SK-MEL-5 (cell line): ENCODE measurements at regions not wholly inside any gene's neighbourhood (a gene's known extent, or its start where the extent isn't known, plus 50 kb on each side); places are given as distances from the start of the nearest gene placed in this dataset.
A peak's percentile ranks its signal among the peaks of the same experiment; 100 is the strongest.

Experiments
- DNase-seq: peaks from one replicate; pipeline ENCODE4 v3.0.0-alpha.2; 2016; ENCODE audit warnings: low read depth, low spot score
- in situ Hi-C: cut with HindIII; loops from 2 replicates; pipeline ENCODE4 v1.10.0; 2016; ENCODE audit warnings: low sequenced_read_pairs, high pct_unique_total_duplicates, low pct_unique_long_range_greater_than_20kb

GRCh38 chr2:123359636-123360035 is 665.5 kb upstream of the CNTNAP5 start:
- in situ Hi-C loops = no loop called here
- no peak for DNase-seq

- DNase-seq = peak; percentile 48
- in situ Hi-C loops = no loop called here
Observed at GRCh38 chr2:123362671-123363440, 662.2 kb upstream of the CNTNAP5 start.

- in situ Hi-C loops = no loop called here
- no peak for DNase-seq
Observed at GRCh38 chr2:123363826-123364225, 661.3 kb upstream of the CNTNAP5 start.

DNA sequence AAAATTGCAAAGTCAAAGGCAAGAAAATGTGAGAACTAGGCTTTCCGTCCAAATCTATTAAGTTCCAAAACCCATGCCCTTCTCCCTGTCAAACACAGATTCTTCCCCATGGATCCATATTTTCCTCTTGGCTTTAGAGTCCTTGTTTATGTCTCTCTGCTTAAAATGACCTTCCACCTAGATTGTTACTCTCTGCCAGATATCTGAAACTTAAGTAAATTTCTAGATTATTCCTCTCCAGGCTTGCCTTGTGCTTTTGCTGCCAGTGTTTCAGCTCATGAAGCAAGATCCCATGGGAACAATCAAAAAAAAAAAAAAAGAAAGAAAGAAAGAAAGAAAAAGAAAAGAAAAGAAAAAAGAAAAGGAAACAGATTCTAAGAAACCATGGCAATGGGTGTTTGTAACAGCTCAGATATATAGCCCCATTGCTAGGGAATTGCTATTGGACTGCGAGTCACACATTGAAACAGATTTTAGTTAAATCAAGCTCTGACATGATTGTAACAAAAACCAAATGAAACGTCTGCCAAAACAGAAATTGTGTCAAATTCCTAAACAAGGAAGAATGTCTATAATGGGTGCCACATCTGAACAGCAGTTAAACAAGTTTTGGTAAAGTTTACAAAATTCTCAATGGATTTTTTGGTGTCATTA is 660.7 kb upstream of the CNTNAP5 start:
- in situ Hi-C loops = no loop called here

DNA sequence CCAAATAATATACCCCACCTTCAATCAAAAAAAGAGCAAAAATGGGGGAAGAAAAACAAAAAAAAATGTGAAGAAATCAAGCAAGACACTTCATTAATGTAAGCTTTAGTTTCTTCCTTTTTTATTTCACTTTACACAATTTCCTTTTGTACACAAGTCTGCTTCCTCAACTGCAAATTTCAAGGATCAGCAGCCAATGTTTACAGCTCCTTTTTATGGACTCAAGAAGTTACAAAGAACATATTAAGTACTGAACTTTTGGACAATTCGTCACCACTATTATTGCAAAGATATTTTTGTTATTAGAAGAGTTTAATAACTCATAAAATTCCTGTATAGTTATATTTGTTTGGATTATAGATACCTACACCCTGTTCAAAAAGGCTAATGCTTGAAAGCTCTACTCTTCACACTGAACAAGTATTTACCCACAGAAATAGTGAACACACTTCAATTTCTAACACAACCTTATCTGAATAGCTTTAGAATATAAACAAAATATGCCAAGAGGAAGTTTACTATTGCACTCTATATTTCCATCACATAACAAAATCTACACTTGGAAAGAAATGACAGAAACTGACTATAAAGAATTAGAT is 658.7 kb upstream of the CNTNAP5 start:
- in situ Hi-C loops = no loop called here
- DNase-seq = no peak

More for the DNA sequence above, 660.7 kb upstream of the CNTNAP5 start:
- DNase-seq = no peak

DNA sequence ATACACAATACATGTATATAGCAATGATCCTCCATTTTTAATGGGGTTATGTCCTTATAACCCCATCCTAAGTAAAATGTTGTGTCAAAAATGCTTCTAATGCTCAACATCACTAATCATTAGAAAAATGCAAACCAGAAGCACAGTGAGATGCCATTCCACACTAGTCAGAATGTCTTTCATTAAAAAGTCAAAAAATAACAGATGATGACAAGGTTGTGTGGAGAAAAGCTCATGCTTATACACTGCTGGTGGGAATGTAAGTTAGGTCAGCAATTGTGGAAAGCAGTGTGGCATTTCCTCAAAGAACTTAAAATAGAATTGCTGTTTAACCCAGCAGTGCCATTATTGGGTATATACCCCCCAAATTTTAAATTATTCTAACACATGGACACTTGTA is 654.9 kb upstream of the CNTNAP5 start:
- DNase-seq = no peak
- in situ Hi-C loops = no loop called here

- DNase-seq = no peak
- in situ Hi-C loops = no loop called here
Observed at GRCh38 chr2:123371535-123371934, 653.6 kb upstream of the CNTNAP5 start.

GRCh38 chr2:123380370-123380935 is 644.6 kb upstream of the CNTNAP5 start:
- DNase-seq = no peak
- in situ Hi-C loops = no loop called here

DNA sequence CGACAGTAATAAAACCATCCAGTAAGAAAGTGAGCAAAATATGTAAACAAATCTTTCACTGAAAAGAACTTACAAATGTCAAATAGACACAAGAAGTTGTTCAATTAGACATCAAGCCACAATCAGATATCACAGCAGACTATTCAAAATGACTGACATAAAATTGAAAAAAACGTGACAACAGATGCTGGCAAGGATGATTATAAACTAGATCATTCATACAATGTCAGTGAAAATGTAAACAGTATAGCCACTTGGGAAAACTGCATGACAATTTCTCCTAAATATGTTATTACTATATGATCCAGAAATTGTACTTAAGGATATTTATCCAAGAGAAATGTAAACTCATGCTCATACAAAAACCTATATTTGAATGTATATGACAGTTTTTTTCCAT is 609.4 kb upstream of the CNTNAP5 start:
- no peak for DNase-seq
- in situ Hi-C loops = no loop called here

DNA sequence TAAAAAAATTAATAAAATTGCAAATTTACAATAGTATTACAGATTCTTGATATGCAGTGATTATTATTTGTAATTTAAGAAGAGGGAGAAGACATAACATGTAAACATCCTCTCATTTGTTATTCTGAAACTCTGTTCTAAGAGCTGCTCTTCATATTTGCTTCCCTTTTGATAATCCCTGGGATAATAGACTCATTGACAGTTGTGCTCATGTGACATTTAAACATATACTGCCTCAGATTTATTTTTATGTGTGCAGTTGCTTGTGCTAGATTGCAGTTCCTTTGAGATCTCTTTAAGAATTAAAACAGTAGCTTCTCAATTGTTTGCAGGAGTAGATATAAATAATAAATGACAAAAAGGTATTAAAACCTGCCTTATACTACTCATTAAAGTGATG is 605.1 kb upstream of the CNTNAP5 start:
- peak; percentile 37 for DNase-seq
- in situ Hi-C loops = no loop called here

- no peak for DNase-seq
- in situ Hi-C loops = no loop called here
Observed at GRCh38 chr2:123434546-123435395, 590.3 kb upstream of the CNTNAP5 start.

GRCh38 chr2:123438251-123438650 is 586.8 kb upstream of the CNTNAP5 start:
- no peak for DNase-seq
- in situ Hi-C loops = no loop called here

GRCh38 chr2:123438675-123439074 is 586.4 kb upstream of the CNTNAP5 start:
- in situ Hi-C loops = no loop called here
- DNase-seq = peak; percentile 63

- in situ Hi-C loops = no loop called here
Observed at GRCh38 chr2:123448801-123449200, 576.3 kb upstream of the CNTNAP5 start.

GRCh38 chr2:123451542-123451941 is 573.5 kb upstream of the CNTNAP5 start:
- in situ Hi-C loops = no loop called here
- no peak for DNase-seq

More at GRCh38 chr2:123448801-123449200, 576.3 kb upstream of the CNTNAP5 start:
- no peak for DNase-seq

DNA sequence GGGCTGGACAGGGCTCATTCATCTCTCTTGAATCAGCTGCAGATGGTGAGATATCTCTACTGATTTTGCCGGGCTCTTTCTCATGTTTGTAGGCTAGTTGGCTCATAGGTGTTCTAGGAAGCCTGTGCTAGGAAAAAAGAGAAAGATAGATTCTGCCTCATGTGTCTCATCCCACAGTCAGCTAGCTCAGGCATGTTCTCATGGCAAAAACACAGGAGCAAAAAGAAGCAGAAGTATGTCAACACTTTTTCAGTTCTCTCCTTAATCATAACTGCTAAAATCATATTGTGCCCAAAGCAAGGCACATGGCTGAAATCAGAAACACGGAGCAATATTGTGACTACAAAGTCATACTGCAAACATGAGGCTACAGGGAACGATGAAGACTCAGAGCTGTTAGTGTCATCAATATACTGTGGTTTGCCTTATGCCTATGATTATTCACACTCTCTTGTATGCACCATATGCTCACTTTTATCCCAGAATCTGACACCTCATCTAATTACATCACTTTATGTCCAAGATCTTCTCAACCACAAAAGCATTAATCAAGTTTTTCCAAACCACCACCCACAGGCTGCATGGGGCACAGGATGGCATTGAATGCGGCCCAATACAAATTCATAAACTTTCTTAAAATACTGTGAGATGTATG is 571.9 kb upstream of the CNTNAP5 start:
- DNase-seq = no peak
- in situ Hi-C loops = no loop called here

- in situ Hi-C loops = no loop called here
- peak; percentile 13 for DNase-seq
Observed at GRCh38 chr2:123453772-123454171, 571.3 kb upstream of the CNTNAP5 start.
